ENCODE measurements at regions not wholly inside any gene's neighbourhood (a gene's known extent, or its start where the extent isn't known, plus 50 kb on each side); places are given as distances from the start of the nearest gene placed in this dataset.

GRCh38 chr4:38357546-38357945 is 306.5 kb upstream of the KLF3 start:
- TF ChIP-seq, protein P1, sequence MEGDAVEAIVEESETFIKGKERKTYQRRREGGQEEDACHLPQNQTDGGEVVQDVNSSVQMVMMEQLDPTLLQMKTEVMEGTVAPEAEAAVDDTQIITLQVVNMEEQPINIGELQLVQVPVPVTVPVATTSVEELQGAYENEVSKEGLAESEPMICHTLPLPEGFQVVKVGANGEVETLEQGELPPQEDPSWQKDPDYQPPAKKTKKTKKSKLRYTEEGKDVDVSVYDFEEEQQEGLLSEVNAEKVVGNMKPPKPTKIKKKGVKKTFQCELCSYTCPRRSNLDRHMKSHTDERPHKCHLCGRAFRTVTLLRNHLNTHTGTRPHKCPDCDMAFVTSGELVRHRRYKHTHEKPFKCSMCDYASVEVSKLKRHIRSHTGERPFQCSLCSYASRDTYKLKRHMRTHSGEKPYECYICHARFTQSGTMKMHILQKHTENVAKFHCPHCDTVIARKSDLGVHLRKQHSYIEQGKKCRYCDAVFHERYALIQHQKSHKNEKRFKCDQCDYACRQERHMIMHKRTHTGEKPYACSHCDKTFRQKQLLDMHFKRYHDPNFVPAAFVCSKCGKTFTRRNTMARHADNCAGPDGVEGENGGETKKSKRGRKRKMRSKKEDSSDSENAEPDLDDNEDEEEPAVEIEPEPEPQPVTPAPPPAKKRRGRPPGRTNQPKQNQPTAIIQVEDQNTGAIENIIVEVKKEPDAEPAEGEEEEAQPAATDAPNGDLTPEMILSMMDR (IDR thresholded peaks at IDR 0.05 in 2 of 3, conservative IDR thresholded peaks at IDR 0.05 in 1 of 3; ENCODE audit: borderline replicate concordance in 1 of 3, insufficient read depth in 1 of 3, low read depth in 2 of 3, low read length in 2 of 3), result no peak
- TF ChIP-seq TCF7L2 (IDR thresholded peaks at IDR 0.05; ENCODE audit: borderline replicate concordance, extremely low read depth, insufficient read depth, insufficient read length), result no peak
- TF ChIP-seq, protein P2, sequence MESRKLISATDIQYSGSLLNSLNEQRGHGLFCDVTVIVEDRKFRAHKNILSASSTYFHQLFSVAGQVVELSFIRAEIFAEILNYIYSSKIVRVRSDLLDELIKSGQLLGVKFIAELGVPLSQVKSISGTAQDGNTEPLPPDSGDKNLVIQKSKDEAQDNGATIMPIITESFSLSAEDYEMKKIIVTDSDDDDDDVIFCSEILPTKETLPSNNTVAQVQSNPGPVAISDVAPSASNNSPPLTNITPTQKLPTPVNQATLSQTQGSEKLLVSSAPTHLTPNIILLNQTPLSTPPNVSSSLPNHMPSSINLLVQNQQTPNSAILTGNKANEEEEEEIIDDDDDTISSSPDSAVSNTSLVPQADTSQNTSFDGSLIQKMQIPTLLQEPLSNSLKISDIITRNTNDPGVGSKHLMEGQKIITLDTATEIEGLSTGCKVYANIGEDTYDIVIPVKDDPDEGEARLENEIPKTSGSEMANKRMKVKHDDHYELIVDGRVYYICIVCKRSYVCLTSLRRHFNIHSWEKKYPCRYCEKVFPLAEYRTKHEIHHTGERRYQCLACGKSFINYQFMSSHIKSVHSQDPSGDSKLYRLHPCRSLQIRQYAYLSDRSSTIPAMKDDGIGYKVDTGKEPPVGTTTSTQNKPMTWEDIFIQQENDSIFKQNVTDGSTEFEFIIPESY (IDR thresholded peaks at IDR 0.05; ENCODE audit: extremely low read depth, insufficient replicate concordance, low read length), result no peak
- TF ChIP-seq ZNF274 (IDR thresholded peaks at IDR 0.05; ENCODE audit: low read depth, low read length), result no peak
- TF ChIP-seq POLR2A (IDR thresholded peaks at IDR 0.05; ENCODE audit: borderline replicate concordance, extremely low read depth, insufficient read depth, insufficient read length), result no peak
- no peak for TF ChIP-seq ATF3 (IDR thresholded peaks at IDR 0.05)
- no peak for TF ChIP-seq POLR2AphosphoS5 (IDR thresholded peaks at IDR 0.05; ENCODE audit: low read depth, low read length)
- TF ChIP-seq EZH2 (IDR thresholded peaks at IDR 0.05), result no peak
